Trophoblast cell (in vitro differentiated cells and primary cell): ENCODE measurements at regions not wholly inside any gene's neighbourhood (a gene's known extent, or its start where the extent isn't known, plus 50 kb on each side); places are given as distances from the start of the nearest gene placed in this dataset.

Source experiments
- DNase-seq, 2 donors: peaks; one replicate each; pipeline ENCODE4 v3.0.0-alpha.2; 2016
- H2AFZ ChIP-seq: 2 replicates; pipeline ENCODE4 v1.6.1; 2013; ENCODE audit warnings: low read length, moderate library complexity, mild to moderate bottlenecking; ENCODE audit not compliant: insufficient read depth, poor library complexity
- H2AK5ac ChIP-seq: 2 replicates; pipeline ENCODE4 v1.6.1; 2013; ENCODE audit warnings: mild to moderate bottlenecking, low read length
- H2BK120ac ChIP-seq: 2 replicates; pipeline ENCODE4 v1.6.1; 2013; ENCODE audit warnings: low read length, mild to moderate bottlenecking, moderate library complexity; ENCODE audit not compliant: insufficient read depth, poor library complexity
- H2BK12ac ChIP-seq: 2 replicates; pipeline ENCODE4 v1.6.1; 2013; ENCODE audit warnings: mild to moderate bottlenecking, low read length, moderate library complexity
- H2BK5ac ChIP-seq: 2 replicates; pipeline ENCODE4 v1.6.1; 2013; ENCODE audit warnings: low read length, low read depth, moderate library complexity, mild to moderate bottlenecking; ENCODE audit not compliant: poor library complexity
- H3K14ac ChIP-seq: 2 replicates; pipeline ENCODE4 v1.6.1; 2013; ENCODE audit warnings: mild to moderate bottlenecking, low read length
- H3K18ac ChIP-seq: 2 replicates; pipeline ENCODE4 v1.6.1; 2013; ENCODE audit warnings: mild to moderate bottlenecking, low read length
- H3K23ac ChIP-seq: 2 replicates; pipeline ENCODE4 v1.6.1; 2013; ENCODE audit warnings: low read length
- H3K27ac ChIP-seq: 2 replicates; pipeline ENCODE4 v1.5.1; 2013; ENCODE audit warnings: low read depth, mild to moderate bottlenecking, inconsistent platforms, low read length, moderate library complexity
- H3K27me3 ChIP-seq: 2 replicates; pipeline ENCODE4 v1.6.1; 2013; ENCODE audit warnings: inconsistent platforms, mild to moderate bottlenecking, low read length, moderate library complexity; ENCODE audit not compliant: insufficient read depth
- H3K36me3 ChIP-seq, 2 experiments: 1 replicate in 1 of 2; 2 replicates in 1 of 2; pipeline ENCODE4 v1.6.1; 2013; ENCODE audit warnings: low read length in 2 of 2, mild to moderate bottlenecking in 2 of 2, moderate library complexity in 1 of 2; ENCODE audit not compliant: insufficient read depth in 2 of 2, control insufficient read depth in 1 of 2
- H3K4ac ChIP-seq: 2 replicates; pipeline ENCODE4 v1.6.1; 2013; ENCODE audit warnings: low read depth, mild to moderate bottlenecking, low read length, moderate library complexity
- H3K4me1 ChIP-seq, 2 experiments: 1 replicate in 1 of 2; 2 replicates in 1 of 2; pipeline ENCODE4 v1.6.1; 2013; ENCODE audit warnings: low read length in 2 of 2, mild to moderate bottlenecking in 2 of 2, moderate library complexity in 1 of 2; ENCODE audit not compliant: insufficient read depth in 2 of 2, control insufficient read depth in 1 of 2
- H3K4me2 ChIP-seq: 2 replicates; pipeline ENCODE4 v1.6.1; 2013; ENCODE audit warnings: inconsistent platforms, mild to moderate bottlenecking, low read length, moderate library complexity
- H3K4me3 ChIP-seq: 2 replicates; pipeline ENCODE4 v1.5.1; 2013; ENCODE audit warnings: mild to moderate bottlenecking, low read depth, low read length, inconsistent platforms
- H3K79me1 ChIP-seq: one replicate; pipeline ENCODE4 v1.6.1; 2013; ENCODE audit warnings: low read length
- H3K79me2 ChIP-seq: 2 replicates; pipeline ENCODE4 v1.6.1; 2013; ENCODE audit warnings: low read length, mild to moderate bottlenecking; ENCODE audit not compliant: control insufficient read depth, insufficient read depth, poor library complexity
- H3K9ac ChIP-seq: 2 replicates; pipeline ENCODE4 v1.6.1; 2013; ENCODE audit warnings: mild to moderate bottlenecking, low read length
- H3K9me3 ChIP-seq: 2 replicates; pipeline ENCODE4 v1.6.1; 2013; ENCODE audit warnings: low read depth, mild to moderate bottlenecking, control low read depth, inconsistent platforms, low read length; ENCODE audit not compliant: insufficient read depth
- H4K12ac ChIP-seq: 2 replicates; pipeline ENCODE4 v1.6.1; 2013; ENCODE audit warnings: low read depth, mild to moderate bottlenecking, low read length, moderate library complexity
- H4K8ac ChIP-seq: 2 replicates; pipeline ENCODE4 v1.6.1; 2013; ENCODE audit warnings: low read depth, mild to moderate bottlenecking, low read length, moderate library complexity
- H4K91ac ChIP-seq: one replicate; pipeline ENCODE4 v1.6.1; 2013; ENCODE audit warnings: low read depth, mild to moderate bottlenecking, low read length, moderate library complexity
- WGBS: extraction: QIAGEN DNeasy Blood & Tissue Kit; methylation state at CpG from one replicate; pipeline ENCODE4 v1.1.7; 2013; ENCODE audit warnings: missing lambda C conversion rate; ENCODE audit not compliant: insufficient read length, insufficient coverage; ENCODE audit errors: extremely low coverage; 5-methylcytosine and 5-hydroxymethylcytosine counted together

DNA sequence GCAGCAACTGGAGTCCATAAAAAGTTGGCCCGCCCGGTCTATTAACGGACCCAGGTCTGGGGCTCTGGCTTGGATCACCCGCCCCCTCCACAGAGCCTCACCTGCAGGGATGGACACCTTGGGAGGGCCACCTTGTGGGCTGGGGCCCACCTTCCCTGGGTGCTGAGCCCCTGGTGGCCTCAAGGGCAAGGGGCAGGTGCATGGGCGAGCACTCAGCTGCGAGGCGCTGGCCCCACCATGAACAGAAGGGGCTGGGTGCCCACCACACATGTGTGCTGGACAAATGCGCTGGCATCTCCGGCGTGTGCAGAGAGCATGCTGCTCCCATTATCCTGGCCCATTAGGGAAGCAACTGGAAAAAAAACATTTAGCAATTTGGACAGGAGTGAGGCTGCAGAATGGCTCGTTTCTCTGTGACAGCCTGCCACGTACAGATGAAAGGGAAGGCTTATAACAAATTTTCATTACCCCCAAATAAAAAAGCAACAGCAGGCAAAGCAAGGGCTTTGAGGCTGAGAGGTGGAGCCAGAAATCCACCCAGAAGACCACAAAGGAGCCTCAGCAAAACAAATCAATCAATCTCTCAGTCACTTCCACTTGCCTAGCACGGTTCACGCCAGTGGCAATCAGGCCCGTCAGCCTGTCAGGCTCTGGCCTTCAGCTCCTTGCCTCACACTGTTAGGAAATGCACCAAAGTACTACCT is 253.1 kb upstream of the ZNF521 start:
- Histone ChIP-seq H3K9me3 (no peaks in the 10 kb centered on the region), H3K27me3 (no peaks in the 10 kb centered on the region), H3K4me1 (no peaks in the 10 kb centered on the region), H3K79me2 (no peaks in the 10 kb centered on the region), H4K12ac (no peak overlapping the region), H3K4ac (no peak overlapping the region), H3K9ac (no peak overlapping the region), H3K14ac (no peak overlapping the region), H4K8ac (no peak overlapping the region), H2AFZ (no peak overlapping the region), H3K18ac (no peak overlapping the region), H2BK12ac (no peak overlapping the region), H3K36me3 (no peaks in the 10 kb centered on the region), H4K91ac (peak overlapping the region; percentile 2), H2AK5ac (peak overlapping the region; percentile 19), H2BK5ac (no peak overlapping the region), H3K23ac (no peak overlapping the region), H3K4me2 (peak overlapping the region; percentile 5), H3K79me1 (no peaks in the 10 kb centered on the region), H3K27ac (no peak overlapping the region), H2BK120ac (no peak overlapping the region), H3K4me3 (no peak overlapping the region)
- DNase-seq = no peak
- WGBS = no CpG with 5 or more reads among the region's 15 CpGs

DNA sequence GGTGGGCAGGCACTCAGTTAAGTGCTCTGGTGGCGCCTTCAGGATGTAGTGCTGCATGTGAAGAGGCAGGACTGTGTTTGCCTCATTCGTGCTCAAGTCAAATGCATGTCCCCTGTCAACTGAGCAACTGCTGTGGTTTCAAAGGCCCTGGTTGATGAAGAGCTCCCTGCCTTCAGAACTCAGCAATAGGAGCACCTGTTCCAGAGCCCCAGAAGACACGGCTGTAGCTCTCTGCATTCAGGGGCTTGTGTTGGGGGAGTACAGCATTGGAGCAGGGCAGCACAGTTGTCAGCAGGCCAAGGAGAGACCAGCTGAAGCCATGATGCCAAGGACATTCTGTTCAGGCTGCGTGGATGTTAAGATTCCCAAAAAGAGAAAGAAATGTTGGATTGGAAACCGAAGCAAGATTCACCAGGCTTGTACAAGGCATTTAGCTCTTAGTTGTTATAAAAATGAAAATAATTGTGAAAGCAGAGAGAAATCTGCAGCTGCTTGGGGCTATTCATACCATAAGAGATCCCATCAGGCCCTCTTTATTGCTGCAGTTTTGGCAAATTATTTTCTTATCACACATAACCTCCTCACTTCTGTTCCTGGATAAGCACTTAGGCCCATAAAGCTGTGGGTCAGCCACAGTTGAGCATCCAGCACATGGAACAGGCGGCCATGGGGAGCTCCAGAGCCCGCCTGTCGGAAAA is 252.4 kb upstream of the ZNF521 start:
- no peak overlapping the region for H3K18ac ChIP-seq
- no peak overlapping the region for H3K4ac ChIP-seq
- no peak overlapping the region for H2BK12ac ChIP-seq
- no CpG with 5 or more reads among the region's 8 CpGs for WGBS
- no peak overlapping the region for H2AK5ac ChIP-seq
- no peaks in the 10 kb centered on the region for H3K79me2 ChIP-seq
- no peak overlapping the region for H2BK5ac ChIP-seq
- H4K12ac ChIP-seq = no peak overlapping the region
- no peak overlapping the region for H3K4me2 ChIP-seq
- H4K8ac ChIP-seq = no peak overlapping the region
- no peak overlapping the region for H2AFZ ChIP-seq
- no peaks in the 10 kb centered on the region for H3K36me3 ChIP-seq
- H3K27me3 ChIP-seq = no peaks in the 10 kb centered on the region
- no peak overlapping the region for H3K27ac ChIP-seq
- H4K91ac ChIP-seq = peak overlapping the region; percentile 2
- H2BK120ac ChIP-seq = no peak overlapping the region
- H3K9me3 ChIP-seq = no peaks in the 10 kb centered on the region
- no peak overlapping the region for H3K9ac ChIP-seq
- no peaks in the 10 kb centered on the region for H3K4me1 ChIP-seq
- H3K79me1 ChIP-seq = no peaks in the 10 kb centered on the region
- no peak overlapping the region for H3K23ac ChIP-seq
- H3K4me3 ChIP-seq = no peak overlapping the region
- H3K14ac ChIP-seq = no peak overlapping the region
- no peak for DNase-seq

DNA sequence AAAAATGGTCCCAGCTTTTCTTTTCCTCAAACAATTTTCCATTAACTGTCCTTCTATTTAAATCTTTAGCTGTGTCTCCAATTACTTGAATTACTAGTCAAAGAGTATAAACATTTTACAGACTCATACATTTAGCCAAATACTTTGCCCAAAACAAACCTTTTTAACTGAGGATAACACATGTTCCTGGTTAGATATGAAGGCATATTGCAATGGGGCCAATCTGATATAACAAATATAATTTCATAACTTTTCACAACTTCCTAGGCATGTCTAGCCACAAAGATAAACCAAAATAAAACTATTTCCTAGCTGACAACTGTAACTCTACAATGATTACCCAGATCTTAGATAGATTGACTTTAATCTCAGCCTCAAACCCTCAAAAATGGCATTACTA is 247.5 kb upstream of the ZNF521 start:
- H3K4me2 ChIP-seq = no peak overlapping the region
- no peak overlapping the region for H2AFZ ChIP-seq
- peaks cover 2% of the 10 kb centered on the region for H3K79me1 ChIP-seq
- no peak overlapping the region for H3K9ac ChIP-seq
- no peaks in the 10 kb centered on the region for H3K27me3 ChIP-seq
- H3K27ac ChIP-seq = no peak overlapping the region
- no peak for DNase-seq
- H2BK5ac ChIP-seq = no peak overlapping the region
- no peak overlapping the region for H3K18ac ChIP-seq
- H2AK5ac ChIP-seq = no peak overlapping the region
- no peaks in the 10 kb centered on the region for H3K36me3 ChIP-seq
- H3K4me1 ChIP-seq = peaks cover 1 to 2% of the 10 kb centered on the region in 2 experiments
- no peak overlapping the region for H4K8ac ChIP-seq
- no peak overlapping the region for H2BK12ac ChIP-seq
- no peak overlapping the region for H4K12ac ChIP-seq
- no peak overlapping the region for H3K14ac ChIP-seq
- no peak overlapping the region for H4K91ac ChIP-seq
- H3K79me2 ChIP-seq = no peaks in the 10 kb centered on the region
- no peak overlapping the region for H3K23ac ChIP-seq
- no peak overlapping the region for H3K4me3 ChIP-seq
- H3K9me3 ChIP-seq = no peaks in the 10 kb centered on the region
- H3K4ac ChIP-seq = no peak overlapping the region
- H2BK120ac ChIP-seq = no peak overlapping the region

DNA sequence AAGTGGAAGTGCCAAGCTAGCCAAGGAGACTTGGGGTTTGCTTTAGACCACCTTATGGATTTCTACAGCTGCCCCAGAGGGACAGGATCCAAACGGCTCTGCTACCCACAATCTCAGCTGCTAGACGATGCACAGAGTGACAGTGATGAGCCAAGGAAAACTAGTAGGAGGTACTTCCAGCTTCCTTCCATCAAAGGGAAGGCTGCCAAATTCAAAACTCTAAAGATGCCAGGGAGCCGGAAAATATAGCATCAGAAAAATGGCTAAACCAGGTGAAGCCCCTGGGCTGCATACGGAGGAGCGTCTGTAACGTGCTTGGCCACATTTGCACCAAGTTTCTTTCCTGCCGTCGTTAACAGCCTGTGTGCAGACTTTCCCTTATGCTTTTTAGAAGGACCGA is 245.5 kb upstream of the ZNF521 start:
- Histone ChIP-seq H3K27me3 (no peaks in the 10 kb centered on the region), H2BK12ac (no peak overlapping the region), H4K8ac (no peak overlapping the region), H3K14ac (no peak overlapping the region), H3K4me3 (no peak overlapping the region), H3K4ac (no peak overlapping the region), H3K4me2 (no peak overlapping the region), H3K36me3 (no peaks in the 10 kb centered on the region), H2BK120ac (no peak overlapping the region), H3K79me2 (no peaks in the 10 kb centered on the region), H2AFZ (no peak overlapping the region), H3K9me3 (no peaks in the 10 kb centered on the region), H4K91ac (no peak overlapping the region), H3K18ac (no peak overlapping the region), H3K27ac (no peak overlapping the region), H4K12ac (no peak overlapping the region), H3K23ac (no peak overlapping the region), H3K4me1 (peaks cover 1 to 2% of the 10 kb centered on the region in 2 experiments), H2AK5ac (no peak overlapping the region), H3K9ac (no peak overlapping the region), H3K79me1 (peaks cover 2% of the 10 kb centered on the region), H2BK5ac (no peak overlapping the region)
- no CpG with 5 or more reads among the region's 9 CpGs for WGBS
- DNase-seq = no peak
